Middle frontal gyrus (tissue), 1 donor: ENCODE measurements at regions not wholly inside any gene's neighbourhood (a gene's known extent, or its start where the extent isn't known, plus 50 kb on each side); places are given as distances from the start of the nearest gene placed in this dataset.
"Not testable (repeated sequence)": the region's sequence is repeated elsewhere in the genome, so short reads cannot be mapped to it uniquely, and the experiment has no call there.

ENCODE experiments used
- DNase-seq: peaks from one replicate; pipeline ENCODE4 v3.0.0-alpha.2; 2015; ENCODE audit warnings: low spot score; ENCODE audit errors: extremely low spot score

DNA sequence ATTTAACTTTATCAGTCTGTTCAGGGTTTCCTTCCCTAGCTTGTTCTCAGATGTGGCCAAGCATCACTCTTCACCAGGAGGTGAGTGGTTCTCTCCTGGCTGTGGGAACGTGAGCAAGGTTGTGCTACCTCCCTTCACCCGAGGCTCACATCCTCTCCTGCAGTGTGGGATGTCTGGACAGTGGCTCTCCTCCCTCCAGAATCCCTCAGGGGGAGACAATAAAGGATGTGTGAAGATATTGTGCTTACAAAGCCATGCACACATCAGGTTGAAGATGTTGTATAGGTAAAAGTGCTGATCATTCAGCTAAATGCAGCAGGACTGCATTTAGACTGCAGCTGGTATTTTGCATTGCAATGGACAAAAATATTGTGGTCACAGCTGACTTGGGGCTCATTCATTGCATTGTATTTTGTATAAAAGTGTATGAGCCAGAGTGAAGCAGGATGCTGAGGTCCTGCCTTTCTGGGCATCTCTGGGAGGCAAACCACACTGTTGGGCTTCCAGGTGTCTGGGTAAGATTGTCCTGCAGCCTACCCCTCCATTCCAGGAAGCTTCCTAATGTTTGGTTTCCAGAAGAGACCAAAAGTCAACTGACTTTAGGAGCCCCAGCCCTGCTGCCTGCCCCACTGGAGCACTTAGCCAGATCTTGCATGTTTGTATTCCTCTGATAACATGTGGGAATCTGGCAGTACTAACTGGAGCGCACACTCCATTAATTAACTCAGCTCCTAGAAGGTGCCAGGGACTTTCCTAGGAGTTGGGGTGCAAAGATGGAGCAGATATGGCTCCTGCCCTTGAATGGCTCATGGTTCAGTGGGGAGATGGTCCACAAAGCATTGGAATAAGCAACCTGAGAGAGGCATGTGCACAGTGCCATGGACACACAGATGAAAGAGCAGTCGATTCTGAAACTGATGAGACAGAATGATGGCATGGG, 292.5 kb upstream of the ZNF32 start:
- no peak for DNase-seq

DNA sequence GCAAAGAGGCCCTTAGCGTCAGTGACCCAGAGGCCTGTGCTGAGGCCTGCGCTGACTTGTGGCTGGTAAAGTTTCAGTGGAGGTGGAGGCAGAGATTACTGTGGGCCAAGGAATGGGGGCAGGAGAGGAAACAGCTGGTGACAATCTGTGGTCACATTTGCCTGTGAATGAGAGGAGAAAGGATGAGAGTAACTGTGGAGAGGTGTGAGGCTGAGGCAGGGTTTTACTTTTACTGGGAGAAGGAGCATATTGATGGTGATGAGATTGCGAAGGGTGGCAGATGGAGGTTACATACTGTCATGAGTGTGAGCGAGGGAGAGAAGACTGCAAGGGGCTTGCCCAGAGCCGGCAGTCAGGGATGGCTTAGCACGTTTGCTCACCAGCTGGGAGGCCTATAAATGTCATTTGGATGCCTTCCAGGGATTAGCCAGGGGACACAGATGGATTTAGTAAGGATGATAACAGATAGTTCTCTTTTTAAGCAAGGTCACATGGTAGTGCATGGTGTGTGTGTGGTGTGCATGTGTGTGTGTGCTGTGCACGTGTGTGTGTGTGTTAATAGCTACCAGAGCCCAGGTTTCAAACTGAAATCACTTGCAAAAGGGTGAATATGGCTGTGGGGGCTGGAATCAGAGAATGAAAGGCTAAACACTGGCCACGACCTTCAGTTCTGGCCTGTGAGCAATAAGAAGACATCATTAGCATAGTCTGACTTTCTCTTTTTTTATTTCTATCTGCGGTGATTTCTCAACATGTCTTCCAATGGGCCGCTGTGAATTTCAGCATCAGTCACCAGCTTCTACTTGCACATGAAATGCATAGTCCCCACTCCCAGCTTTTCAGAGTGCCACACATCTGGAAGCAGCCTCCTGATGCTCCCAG, 291.5 kb upstream of the ZNF32 start:
- DNase-seq: no peak

DNA sequence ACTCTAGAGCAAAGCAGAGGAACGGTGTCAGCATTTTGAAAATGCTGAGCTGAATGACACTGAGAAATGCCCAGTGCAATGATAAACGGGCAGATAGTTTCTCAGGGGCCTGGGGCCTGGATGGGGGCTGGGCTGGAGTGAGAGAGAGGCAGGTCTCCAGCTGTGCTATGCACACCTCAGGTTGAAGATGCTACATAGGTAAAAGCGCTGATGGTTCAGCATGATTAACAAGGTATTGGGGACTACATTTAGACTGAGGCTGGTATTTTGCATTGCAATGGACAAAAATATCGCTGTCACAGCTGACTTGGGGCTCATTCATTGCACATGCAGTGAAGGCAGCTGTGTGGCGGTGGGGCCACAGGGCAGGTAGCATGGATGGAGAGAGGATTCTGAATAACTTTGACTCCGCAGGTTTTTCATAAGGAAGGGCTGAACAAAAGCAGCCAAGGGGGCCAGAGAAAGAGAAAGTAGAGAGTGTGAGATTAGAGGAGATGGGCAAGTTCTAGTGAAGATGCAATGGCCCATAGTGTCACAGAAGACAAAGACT, 290.8 kb upstream of the ZNF32 start:
- DNase-seq: no peak

DNA sequence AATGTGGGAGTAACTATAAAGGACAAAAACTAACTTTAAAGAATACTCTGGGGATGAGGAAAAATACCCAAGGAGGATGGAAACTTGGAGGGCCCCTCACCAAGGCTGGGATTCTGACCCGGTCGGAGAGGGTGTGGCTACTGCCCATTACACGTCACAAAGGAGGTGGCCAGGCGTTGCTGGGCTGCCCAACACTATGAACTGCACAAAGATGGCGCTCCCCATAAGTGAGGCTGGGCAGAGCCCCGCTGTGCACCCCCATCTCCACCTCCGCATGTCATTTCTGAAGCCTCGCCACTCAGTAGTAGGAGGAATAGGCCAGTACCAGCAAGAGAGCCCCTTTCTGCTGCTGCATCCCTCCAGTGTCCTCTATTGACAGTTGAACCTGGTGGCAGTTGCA, 290.1 kb upstream of the ZNF32 start:
- no peak for DNase-seq

DNA sequence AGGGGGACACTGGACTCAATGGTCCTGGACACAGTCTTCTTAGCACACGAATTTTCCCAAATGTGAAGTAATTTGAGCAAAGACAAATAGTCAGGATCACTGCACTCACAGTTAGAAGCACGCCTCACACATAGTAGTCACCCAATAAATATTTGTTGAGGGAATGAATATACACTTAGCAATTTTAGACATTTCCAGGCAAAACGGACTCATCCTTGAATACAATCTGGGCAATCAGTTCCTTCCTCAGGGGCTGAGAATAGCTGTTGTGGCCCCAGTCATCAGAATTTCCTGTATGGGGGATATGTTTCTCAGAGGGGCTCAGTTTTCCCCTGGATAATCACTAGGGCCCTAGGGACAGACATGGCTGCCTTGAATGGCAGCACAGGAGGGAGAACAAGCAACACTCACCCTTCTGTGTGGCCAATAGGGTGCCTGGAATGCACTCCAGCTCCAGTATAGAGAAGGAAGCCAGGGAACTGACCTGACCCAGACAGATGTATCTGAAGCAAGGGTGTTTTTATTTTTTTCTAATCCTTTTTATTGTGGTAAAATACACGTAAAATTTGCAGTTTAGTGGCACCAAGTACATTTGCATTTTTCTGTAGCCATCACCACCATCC, 282.7 kb upstream of the ZNF32 start:
- DNase-seq: no peak

DNA sequence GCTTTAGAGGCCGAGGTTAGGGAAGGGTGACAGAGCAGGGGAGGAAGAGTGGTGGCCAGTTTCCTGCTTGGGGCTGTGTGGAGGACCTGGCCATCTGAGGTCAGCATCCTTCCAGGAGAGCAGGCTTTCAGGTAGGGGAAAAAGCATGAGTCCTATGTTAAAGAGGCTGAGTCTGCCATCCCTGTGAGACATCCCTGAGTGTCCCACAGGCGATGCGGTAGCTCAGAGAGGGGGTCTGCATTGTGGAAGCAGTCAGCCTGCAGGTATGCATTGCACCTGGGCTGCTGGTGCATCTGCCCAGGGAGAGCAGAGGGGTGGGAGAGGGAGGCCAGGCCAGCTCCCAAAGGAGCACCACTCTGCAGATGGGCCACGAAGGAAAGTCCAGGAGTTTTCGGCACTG, 282.1 kb upstream of the ZNF32 start:
- DNase-seq: no peak

DNA sequence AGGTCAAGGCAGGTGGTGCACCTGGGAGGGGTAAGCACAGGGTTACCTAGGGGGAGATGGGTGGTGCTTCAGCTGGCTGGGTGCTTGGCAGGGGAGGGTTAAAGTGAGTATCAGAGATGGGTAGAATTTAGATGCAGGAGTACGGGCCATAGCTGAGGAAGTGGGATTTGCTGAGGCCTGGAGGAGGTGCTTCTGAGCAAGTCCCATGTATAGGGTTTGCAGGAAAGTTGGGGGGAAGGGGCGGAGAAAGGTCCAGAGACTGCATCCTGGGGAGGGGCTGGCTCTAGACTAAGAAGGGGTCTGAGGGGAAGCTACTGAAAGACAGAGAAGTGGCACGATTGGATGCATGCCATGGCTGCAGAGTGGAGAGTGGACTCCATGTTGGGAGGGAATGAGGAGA, 281.6 kb upstream of the ZNF32 start:
- no peak for DNase-seq

DNA sequence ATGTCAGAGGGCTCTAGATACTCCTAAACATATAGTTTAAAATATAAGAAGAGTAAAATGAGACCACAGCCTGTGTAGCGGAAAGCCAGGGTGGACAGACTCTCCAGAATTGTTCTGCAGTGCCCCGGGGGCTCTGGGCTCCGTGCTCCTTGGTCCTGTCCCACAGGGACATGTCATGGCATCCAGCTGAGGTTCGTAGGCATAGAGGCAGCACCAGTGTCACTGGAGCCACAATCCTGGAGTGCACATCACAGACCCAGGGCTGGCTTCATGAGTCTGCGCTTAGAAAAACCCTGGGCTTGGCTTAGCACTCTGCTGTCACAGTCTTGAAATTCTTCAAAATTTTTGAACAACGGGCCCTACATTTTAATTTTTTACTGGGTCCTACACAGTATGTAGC, 280.4 kb upstream of the ZNF32 start:
- DNase-seq: no peak

DNA sequence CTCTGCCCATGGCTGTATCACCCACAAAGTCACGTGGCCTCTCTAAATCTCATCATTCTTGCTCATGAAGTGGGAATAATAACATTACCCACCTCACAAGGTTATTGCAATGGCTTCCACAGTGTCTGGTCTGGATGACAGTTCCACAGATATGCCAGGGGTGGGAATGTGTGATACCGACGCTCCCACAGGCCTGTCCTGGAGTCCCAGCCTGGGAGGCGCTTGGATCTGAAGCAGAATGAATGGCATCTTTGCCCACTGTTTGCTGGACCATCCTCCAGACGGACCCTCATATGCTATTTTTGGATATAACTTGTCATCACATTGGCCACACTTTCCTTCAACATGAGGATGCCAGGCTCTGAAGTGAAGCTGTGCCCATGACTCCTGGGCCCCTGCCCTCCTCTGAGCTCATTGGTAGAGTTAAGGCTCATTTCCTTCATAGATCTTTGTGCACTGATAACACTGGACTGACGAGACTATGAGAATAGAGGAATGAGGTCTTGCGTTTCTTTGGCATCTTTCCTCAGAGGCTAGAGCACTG, 279.8 kb upstream of the ZNF32 start:
- DNase-seq: no peak

DNA sequence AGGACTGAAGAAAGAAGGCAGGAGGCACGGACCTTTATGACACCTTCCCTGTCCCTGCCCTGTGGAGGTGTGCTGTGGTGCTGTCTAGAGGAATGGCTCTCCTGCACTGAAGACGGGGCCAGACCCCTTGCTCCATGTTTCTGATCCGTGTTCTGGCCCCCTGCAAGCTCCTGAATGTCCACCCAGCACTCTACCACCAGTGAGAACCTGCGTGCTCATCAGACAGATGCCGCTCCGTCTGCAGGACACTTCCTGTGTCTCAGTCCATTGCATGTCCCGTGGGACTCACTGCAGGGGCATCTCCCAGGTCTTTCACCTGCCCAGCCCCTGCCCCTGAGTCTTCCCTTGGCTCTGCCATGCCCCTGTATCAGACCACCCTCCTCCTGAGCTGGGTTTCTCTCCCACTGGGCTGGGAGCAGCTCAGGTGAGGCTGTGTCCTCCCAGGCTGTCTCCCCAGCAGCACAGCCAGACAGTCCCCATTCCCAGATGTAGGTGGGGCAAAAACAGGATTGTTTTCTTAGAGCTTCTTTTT, 278.3 kb upstream of the ZNF32 start:
- no peak for DNase-seq

DNA sequence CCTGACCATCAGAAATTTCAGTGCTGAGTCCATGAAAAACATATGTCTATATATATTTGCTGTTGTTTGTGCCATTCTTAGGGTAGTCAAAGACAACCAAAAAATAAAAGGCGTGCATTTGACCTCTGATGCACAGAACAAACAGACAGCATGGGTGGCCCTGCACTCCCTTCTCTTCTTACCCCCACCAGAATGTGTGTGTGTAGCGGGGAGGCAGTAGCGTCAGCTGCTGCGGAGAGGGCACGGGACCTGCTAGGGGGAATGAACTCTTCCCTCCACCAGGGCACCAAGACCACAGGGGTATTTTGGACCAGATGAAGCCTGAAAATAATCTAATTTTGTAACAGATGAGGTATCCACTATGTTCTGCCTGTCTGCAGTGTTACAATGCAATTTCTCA, 277.7 kb upstream of the ZNF32 start:
- DNase-seq: no peak

DNA sequence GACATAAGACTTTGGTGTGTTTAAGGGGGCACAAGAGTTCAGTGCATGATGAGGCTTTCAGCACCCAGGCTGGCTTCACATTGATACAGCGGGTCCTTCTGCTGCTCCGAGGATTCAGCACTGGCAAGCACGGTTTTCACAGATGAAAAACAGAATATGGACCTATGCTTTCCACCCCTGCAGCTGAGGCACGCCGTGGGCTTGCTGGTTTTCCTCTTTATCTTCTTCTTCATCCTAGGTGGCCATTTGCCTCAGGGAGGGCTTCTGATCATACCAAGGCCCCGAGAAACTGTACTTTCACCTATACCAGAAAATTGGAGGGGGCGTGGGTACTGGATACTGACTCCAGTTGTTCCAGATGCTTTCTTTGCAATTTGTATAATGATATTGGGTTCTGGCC, 277.1 kb upstream of the ZNF32 start:
- no peak for DNase-seq

DNA sequence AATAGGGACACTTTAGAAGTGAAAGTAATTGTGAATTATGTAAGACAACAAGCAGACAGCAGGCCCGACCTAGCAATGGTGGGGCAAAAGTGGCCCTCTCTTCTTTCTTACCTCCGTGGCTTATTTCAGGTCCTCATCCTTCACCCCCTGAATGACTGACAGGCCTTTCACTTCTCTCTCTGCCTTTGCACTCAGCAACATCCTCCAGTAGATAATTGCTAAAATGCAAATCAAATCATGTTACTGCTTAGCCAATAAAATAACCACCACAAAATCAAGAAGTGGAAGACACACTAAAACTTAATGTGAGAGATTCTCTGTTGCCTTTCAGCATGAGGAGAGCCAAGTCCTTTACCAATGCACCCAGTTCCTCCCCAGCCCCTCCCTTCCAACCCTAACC, 274.6 kb upstream of the ZNF32 start:
- DNase-seq: no peak

DNA sequence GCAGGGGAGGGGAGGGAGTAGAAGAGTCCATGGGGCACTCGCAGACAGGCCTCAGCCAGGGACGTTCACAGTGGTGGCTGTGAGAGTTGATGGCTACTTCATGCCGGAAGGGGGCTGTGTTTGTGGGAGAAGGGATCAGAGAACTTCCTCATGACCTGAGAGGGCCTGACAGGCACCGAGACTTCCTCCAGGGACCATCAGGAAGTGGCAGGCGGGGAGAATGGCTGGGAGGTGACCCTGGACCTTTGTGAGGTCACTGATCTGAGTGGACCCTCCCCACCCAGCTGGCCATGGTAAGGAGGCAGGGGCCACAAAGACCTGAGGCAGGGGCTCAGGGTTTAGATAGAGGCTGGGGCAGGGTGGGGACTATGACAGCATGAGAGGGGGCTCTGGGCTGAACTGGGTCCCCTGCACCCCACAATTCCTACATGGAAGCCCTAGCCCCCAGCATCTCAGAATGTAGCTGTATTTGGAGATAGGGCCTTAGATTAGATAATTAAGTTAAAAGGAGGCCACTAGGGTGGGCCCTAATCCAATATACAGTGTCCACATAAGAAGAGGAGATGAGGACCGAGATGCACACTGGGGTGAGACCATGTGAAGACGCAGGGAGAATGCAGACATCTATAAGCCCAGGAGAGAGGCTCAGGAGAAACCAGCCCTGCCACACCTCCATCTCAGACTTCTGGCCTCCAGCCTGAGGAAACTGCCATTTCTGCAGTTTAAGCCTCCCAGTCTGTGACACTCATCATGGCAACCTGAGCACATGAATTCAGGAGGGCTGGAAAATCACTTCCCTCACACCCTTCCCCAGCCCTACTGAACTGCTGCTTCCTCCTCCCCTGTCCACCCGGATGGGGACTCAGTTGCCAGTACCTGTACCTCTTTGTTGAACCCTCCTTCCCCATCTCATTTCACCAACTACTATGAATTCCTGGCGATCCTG, 273.9 kb upstream of the ZNF32 start:
- DNase-seq: no peak

DNA sequence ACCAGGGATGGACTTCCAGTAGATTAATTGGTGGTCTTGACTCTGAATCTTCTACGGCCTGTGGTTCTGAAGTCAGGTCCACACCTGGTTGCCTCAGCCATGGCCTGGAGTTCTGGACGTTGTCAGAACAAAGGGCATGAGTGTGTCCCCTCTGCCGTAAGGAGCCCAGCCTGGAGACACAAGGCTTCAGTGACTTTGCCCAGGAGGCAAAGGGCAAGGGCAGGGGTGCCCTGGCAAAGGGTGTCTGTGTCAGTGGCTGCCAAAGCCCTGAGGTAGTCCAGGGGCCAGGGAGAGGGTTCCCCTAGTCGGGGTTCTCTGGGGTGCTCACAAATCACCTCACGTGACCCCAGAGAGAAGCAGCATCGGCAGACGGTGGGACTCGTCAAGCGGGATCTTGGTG, 273.2 kb upstream of the ZNF32 start:
- no peak for DNase-seq

DNA sequence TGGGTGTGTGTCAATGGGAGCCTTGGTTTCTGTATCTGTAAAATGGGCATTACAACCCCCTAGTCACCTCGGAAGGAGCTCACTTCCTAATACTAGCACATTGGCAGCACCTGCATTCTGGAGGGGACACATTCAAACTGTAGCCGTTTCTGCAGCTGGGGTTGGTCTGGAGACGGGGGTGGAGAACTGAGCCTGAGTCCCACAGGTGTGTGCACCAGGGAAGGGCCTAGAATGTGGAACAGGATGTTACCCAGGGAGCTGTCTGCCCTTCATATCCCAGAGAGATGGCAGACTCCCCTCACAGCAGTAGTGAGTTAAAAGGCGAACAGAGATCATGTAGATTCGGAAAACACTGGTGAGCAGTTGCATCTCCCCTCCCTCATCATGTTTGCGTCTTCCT, 272.8 kb upstream of the ZNF32 start:
- no peak for DNase-seq

DNA sequence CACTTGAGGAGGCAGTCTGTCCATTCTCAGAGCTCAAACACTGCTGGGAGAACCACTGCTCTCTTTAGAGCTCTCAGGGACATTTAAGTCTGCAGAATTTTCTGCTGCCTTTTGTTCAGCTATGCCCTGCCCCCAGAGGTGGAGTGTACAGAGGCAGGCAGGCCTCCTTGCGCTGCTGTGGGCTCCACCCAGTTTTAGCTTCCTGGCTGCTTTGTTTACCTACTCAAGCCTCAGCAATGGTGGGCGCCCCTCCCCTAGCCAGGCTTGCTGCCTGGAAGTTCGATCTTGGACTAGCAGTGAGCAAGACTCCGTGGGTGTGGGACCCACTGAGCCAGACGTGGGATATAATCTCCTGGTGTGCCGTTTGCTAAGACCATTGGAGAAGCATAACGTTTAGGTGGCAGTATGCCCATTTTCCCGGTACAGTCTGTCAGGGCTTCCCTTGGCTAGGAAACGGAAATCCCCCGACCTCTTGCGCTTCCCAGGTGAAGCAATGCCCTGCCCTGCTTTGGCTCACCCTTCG, 271.6 kb upstream of the ZNF32 start:
- not testable (repeated sequence) for DNase-seq

DNA sequence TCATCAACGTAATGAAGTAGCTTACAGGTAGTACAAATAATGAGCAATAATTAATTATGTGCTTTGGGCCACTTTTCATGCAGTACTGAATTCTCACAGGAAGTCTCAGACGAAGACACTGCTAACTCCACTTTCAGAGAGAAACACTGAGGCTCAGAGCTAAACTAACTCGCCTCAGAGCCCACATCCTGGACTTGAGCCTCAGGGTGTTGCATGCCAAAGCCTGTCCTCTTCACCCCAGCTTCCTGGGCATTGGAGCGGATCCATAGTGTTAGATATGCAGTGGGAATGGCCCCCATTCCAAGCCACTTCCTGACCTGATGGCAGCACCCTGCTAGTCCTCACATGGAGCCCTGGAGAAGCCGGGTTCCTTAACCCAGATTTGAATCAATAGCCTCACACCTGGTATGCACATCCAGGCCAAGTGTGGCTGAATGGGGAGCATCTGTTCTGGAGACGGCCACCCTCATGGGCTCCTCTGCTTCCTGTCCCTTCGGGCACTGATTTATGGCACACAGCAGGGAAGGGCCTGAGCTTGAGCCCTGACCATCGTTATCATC, 265.1 kb upstream of the ZNF32 start:
- no peak for DNase-seq

DNA sequence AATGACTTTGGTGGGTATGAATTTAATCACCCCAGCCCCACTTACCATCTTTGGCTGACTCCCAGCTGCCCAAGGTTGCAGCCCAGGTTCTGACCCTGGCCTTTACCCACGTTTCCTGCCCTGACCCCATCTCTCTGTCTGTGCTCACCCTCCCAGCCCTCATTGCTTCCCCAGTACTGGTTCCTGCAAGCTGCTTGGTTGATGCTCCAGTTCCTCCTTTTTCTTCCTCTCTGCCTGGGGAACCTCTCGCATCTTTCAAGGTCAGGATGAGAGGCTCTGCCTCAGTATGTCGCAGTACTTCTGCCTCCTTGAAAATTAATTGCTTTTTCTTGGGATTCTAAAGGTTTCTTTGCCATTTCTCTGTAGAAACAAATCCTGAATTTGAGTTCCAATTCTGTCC, 263.8 kb upstream of the ZNF32 start:
- DNase-seq: no peak
